Muscle layer of colon (tissue), 2 donors: ENCODE measurements at regions not wholly inside any gene's neighbourhood (a gene's known extent, or its start where the extent isn't known, plus 50 kb on each side); places are given as distances from the start of the nearest gene placed in this dataset.

Experiments
- H3K27ac ChIP-seq: one replicate; pipeline ENCODE4 v1.7.0; 2013; ENCODE audit warnings: low read depth, mild to moderate bottlenecking, low read length, moderate library complexity
- H3K27me3 ChIP-seq, 2 donors: one replicate each; pipeline ENCODE4 v1.7.0; 2013; ENCODE audit warnings: low read length in 2 of 2, mild to moderate bottlenecking in 2 of 2; ENCODE audit not compliant: insufficient read depth in 2 of 2, control insufficient read depth in 1 of 2
- H3K36me3 ChIP-seq: one replicate; pipeline ENCODE4 v1.7.0; 2013; ENCODE audit warnings: mild to moderate bottlenecking, low read length; ENCODE audit not compliant: insufficient read depth
- H3K4me1 ChIP-seq: one replicate; pipeline ENCODE4 v1.7.0; 2013; ENCODE audit warnings: mild to moderate bottlenecking, low read length; ENCODE audit not compliant: insufficient read depth
- H3K4me3 ChIP-seq, 2 donors: one replicate each; pipeline ENCODE4 v1.7.0; 2013; ENCODE audit warnings: low read length in 2 of 2, low read depth in 1 of 2, mild to moderate bottlenecking in 1 of 2, moderate library complexity in 1 of 2
- H3K9ac ChIP-seq: one replicate; pipeline ENCODE4 v1.7.0; 2013; ENCODE audit warnings: low read length
- H3K9me3 ChIP-seq: one replicate; pipeline ENCODE4 v1.7.0; 2013; ENCODE audit warnings: mild to moderate bottlenecking, low read length
- donor health status: abdominal sarcoma.
- donor health status: Adenocarcinoma of cecum.

DNA sequence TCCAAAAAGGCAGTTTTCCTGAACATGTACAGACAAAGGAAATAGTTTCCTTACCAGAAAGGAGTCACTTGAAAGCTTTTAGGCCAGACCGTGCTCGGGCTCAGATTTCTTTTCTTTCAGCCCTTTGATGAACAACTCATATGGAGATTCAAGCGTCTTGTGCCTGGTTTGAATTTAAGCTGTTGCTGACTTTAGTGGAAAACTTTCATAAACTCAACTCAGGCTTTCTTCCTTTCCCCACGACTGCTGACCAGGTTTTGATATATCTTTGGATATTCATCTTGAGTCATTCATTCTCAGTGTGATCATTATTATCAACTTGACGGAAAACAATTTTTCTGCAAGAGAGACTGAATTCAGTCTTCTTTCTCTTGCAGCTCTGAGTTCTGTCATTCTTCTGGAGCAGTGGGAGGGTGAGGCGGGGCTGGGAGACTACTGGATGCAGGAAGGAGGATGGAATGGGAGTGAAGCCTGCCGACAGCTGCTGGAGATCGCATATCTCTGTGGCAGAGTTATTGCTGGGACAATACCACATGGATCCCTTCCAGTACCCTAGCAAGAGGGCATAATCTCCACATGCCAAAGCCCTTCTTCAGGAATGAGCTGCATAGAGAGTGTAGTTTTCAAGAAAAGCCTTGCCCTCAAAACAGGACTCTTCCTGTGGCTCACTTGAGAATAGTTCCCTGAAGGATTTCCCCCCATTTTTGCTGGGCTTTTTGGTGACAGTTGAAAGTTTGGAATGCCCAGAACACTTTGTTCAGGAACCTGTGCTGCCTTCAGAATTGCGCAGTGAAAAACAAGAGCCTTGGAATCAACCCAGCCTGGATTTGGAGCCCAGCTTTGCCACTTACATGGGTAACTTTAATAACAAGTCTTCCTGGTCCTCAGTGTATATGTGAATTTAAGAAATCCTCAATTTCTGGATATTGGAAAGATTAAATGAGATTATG lies 364.4 kb downstream of the ZNF521 start:
- no peaks in the 10 kb centered on the region for H3K27me3 ChIP-seq
- no peak overlapping the region for H3K27ac ChIP-seq
- peaks cover 10% of the 10 kb centered on the region for H3K4me1 ChIP-seq
- H3K4me3 ChIP-seq, result no peak overlapping the region
- no peak overlapping the region for H3K9ac ChIP-seq
- no peaks in the 10 kb centered on the region for H3K9me3 ChIP-seq
- no peaks in the 10 kb centered on the region for H3K36me3 ChIP-seq

DNA sequence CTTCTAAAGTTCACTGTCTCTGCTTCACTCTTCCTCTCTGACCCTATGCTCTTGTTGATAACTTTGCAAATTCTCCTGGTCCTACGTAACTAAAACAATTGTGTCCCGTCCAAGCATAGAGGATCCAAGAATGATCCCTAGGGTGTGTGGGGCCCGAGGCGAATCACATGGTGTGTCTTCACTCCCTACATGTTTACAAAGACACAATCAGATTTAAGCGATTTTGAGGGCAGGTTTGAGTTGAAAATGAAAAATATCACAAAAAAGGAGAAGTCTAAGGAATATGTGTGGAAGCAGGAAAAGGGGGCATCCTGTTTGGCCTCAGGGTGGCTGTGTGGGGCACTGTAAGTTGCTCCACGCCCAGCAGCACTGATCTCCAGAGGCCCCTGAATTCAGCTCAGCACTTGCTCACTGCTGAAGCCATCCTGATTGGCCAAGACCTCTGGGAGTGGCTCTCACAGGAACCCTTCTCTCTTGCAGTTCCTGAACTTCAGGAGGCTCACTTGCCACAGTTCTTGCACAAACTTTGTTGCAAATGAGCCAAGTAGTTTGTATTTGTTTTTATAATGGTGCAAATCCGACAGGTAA lies 363.6 kb downstream of the ZNF521 start:
- no peak overlapping the region for H3K4me3 ChIP-seq
- no peak overlapping the region for H3K27ac ChIP-seq
- no peaks in the 10 kb centered on the region for H3K36me3 ChIP-seq
- H3K27me3 ChIP-seq, result no peaks in the 10 kb centered on the region
- H3K9ac ChIP-seq, result no peak overlapping the region
- H3K4me1 ChIP-seq, result peaks cover 10% of the 10 kb centered on the region
- no peaks in the 10 kb centered on the region for H3K9me3 ChIP-seq

DNA sequence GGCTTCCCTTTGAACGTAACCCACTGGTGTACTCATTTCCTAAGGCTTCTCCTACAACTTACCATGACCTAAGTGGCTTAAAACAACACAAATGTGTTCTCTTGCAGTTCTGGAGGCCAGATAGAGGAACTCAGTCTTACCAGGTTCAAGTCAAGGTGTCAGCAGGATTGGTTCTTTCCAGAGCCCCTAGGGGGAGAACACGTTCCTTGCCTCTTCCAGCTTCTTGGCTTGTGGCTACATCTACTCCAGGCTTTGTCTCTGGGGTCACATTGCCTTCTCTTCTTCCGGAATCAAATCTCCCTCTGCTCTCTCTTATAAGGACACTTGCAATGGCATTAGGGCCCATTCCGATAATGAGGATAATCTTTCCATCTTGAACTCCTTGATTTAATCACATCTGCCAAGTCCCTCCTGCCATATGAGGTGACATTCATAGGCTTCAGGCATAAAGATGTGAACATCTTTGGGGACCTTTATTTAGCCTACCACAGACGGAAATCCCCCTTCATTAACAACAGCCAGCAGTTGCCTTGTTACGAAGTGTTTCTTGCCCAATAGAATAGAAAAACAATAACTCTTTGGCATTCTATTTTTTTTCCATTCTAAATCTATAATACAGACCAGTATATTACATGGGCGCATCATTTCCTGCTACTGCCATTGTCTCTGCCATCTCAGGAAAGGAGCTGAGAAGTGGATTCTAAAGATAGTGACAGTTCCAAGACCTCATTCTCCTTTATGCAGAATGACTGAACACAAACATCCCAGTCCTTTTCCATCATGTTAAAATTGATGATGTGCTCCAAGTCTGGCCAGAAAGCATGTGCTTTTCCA lies 362.0 kb downstream of the ZNF521 start:
- Histone ChIP-seq H3K27ac (no peak overlapping the region), H3K4me1 (peaks cover 10% of the 10 kb centered on the region), H3K9ac (no peak overlapping the region)

DNA sequence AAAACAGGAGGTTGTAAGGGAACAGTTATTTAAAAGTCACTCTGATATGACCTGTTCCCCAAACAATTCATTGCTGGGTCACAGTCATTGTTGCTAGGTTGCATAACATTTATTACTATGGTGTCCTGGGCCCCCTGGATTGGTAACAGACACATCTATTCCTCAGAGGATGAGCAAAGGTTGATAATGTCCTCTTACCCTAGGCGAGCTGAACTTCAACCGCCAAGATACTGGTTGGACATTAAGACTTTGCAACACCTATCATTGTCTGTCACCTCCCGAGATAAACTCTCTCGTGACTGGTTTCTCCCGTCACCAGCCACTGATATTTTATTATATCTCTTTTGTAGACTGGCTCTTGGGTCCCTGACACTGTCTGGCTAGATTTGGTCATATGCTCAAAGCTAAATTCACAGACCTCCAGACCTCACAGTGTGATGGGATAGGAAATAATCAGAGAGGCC lies 361.3 kb downstream of the ZNF521 start:
- no peak overlapping the region for H3K27ac ChIP-seq
- H3K9ac ChIP-seq, result no peak overlapping the region
- no peak overlapping the region for H3K4me3 ChIP-seq
- H3K27me3 ChIP-seq, result no peaks in the 10 kb centered on the region
- H3K4me1 ChIP-seq, result peaks cover 10% of the 10 kb centered on the region
- no peaks in the 10 kb centered on the region for H3K36me3 ChIP-seq
- no peaks in the 10 kb centered on the region for H3K9me3 ChIP-seq

More for the DNA sequence above, 362.0 kb downstream of the ZNF521 start:
- no peak overlapping the region for H3K4me3 ChIP-seq
- no peaks in the 10 kb centered on the region for H3K9me3 ChIP-seq
- H3K36me3 ChIP-seq, result no peaks in the 10 kb centered on the region
- H3K27me3 ChIP-seq, result no peaks in the 10 kb centered on the region

- Histone ChIP-seq H3K9ac (no peak overlapping the region), H3K4me3 (no peak overlapping the region), H3K36me3 (no peaks in the 10 kb centered on the region), H3K27me3 (no peaks in the 10 kb centered on the region), H3K9me3 (no peaks in the 10 kb centered on the region), H3K27ac (no peak overlapping the region), H3K4me1 (peaks cover 10% of the 10 kb centered on the region)
These were observed 360.6 kb downstream of the ZNF521 start for GRCh38 chr18:24991141-24992060.

- Histone ChIP-seq H3K36me3 (no peaks in the 10 kb centered on the region), H3K9ac (no peak overlapping the region), H3K27me3 (no peaks in the 10 kb centered on the region), H3K9me3 (no peaks in the 10 kb centered on the region), H3K27ac (no peak overlapping the region), H3K4me3 (no peak overlapping the region), H3K4me1 (peaks cover 9% of the 10 kb centered on the region)
These were observed 359.5 kb downstream of the ZNF521 start for GRCh38 chr18:24992491-24992890.

DNA sequence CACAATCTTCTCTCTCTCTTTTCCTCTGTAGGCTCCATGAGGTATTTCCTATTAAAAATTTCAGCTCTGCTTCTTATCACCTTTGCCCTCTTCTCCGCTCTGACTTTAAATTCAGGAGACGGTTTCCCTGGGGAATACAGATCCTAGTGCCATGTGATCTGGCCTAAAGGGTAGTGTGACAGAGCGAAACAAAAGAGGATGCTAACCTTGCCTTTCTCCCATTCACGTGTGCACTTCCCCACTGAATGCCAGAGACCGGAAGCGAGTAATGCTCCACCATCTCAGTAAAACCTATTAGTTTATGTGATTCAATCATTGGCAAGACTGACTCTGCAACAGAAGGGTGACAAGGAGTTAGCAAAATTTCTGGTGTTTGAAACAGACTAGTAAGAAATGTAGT lies 358.3 kb downstream of the ZNF521 start:
- no peaks in the 10 kb centered on the region for H3K36me3 ChIP-seq
- H3K4me1 ChIP-seq, result no peaks in the 10 kb centered on the region
- no peak overlapping the region for H3K27ac ChIP-seq
- no peak overlapping the region for H3K4me3 ChIP-seq
- no peaks in the 10 kb centered on the region for H3K9me3 ChIP-seq
- no peak overlapping the region for H3K9ac ChIP-seq
- no peaks in the 10 kb centered on the region for H3K27me3 ChIP-seq

DNA sequence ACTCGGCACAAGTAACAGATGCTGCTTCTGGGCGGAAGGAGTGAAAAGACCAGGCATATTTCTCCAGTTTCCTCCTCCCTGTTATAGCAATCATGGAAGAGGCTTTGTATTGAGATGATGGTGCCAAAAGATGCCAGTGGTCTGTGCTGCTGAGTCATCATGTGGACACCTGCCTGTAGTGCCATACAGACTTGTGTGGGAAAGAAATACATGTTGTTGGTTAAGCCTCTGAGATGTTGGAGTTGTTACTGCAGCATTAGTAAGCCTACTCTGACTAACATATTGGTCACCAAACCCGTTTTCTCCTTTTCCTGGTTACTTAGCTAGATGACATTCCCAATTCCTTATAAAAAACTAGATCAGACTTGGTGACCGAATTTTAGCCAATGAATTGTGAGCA lies 356.9 kb downstream of the ZNF521 start:
- H3K27me3 ChIP-seq, result no peaks in the 10 kb centered on the region
- no peak overlapping the region for H3K4me3 ChIP-seq
- no peak overlapping the region for H3K27ac ChIP-seq
- no peaks in the 10 kb centered on the region for H3K4me1 ChIP-seq
- H3K9ac ChIP-seq, result no peak overlapping the region
- no peaks in the 10 kb centered on the region for H3K9me3 ChIP-seq
- no peaks in the 10 kb centered on the region for H3K36me3 ChIP-seq

DNA sequence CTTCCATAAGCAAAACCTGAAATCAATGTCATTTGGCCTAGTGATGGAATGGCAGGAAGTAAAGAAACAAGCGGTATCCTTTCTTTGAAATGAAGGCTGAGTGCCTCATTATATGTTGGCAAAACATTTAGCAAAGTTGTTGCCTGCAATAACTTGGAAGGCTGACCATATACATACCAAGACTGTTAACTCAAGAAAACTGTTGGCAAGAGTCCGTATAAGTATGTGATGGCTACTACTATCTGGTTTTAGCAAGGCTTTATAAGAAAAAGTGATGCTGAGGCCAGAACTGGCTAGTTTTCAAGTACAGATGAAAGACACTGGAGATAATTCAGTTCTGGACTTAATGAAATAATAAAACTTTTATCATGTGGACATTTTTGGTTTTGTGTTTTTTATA lies 356.2 kb downstream of the ZNF521 start:
- Histone ChIP-seq H3K4me1 (no peaks in the 10 kb centered on the region), H3K27ac (no peak overlapping the region), H3K9ac (no peak overlapping the region), H3K9me3 (no peaks in the 10 kb centered on the region), H3K4me3 (no peak overlapping the region), H3K27me3 (no peaks in the 10 kb centered on the region), H3K36me3 (no peaks in the 10 kb centered on the region)

DNA sequence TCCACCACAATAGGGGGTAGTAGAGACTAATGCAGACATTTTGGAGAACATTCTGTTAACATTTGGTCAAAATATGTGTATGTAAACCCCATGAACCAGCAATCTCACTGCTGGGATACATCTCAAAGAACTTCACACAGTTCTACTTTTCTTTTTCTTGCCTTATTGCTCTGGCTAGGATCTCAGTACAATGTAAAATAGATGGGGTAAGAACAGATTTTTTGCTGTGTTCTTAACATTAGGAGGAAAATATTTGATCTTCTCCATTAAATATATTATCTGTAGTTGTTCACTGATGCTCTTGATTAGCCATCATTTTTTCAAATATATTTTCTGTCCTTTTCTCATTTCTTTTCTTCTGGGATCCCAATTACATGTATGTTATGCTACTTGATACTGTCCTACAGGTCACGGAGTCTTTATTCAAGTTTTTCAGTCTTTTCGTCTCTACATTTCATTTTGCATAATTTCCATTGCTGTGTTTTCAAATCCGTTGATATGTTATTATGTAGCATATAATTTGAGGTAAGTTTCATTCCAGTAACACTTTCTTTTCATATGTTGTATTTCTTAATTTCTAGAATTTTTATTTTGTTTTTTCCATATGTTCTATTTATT lies 352.2 kb downstream of the ZNF521 start:
- no peaks in the 10 kb centered on the region for H3K4me1 ChIP-seq
- no peak overlapping the region for H3K4me3 ChIP-seq
- no peak overlapping the region for H3K9ac ChIP-seq
- H3K36me3 ChIP-seq, result no peaks in the 10 kb centered on the region
- no peaks in the 10 kb centered on the region for H3K9me3 ChIP-seq
- H3K27me3 ChIP-seq, result no peaks in the 10 kb centered on the region
- H3K27ac ChIP-seq, result no peak overlapping the region
